ENCODE measurements at regions not wholly inside any gene's neighbourhood (a gene's known extent, or its start where the extent isn't known, plus 50 kb on each side); places are given as distances from the start of the nearest gene placed in this dataset.

DNA sequence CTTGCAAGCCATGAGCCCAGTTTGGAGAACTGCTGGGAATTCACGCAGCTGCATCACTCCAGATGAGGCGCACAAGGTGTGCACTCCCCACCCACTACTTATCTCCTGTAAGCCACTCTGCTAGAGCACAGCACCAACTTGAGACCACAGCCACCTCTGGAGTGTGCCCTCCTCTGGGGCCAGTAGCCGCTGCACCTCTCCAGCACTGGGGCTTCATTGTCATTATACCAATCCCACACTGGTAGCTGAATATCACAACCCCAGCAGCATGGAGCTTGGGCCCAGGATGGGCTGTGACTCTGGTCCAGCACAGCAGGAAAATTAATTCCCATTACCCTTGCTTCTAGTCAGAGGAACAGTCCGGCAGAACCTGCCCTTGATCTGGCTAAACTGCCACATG is 125.6 kb downstream of the LSM5 start:
- no peak for DNase-seq (ENCODE audit: low read depth in 6 of 9, low spot score in 9 of 9)
- H3K4me1 ChIP-seq (ENCODE audit: control insufficient read depth in 2 of 2, insufficient read depth in 2 of 2, low read length in 2 of 2): no peaks in the 10 kb centered on the region
- H3K27me3 ChIP-seq (ENCODE audit: control insufficient read depth in 2 of 2, insufficient read depth in 1 of 2, low read length in 1 of 2): no peaks in the 10 kb centered on the region
- WGBS: 96% methylated on average over 4 of the region's 4 CpGs
- H3K36me3 ChIP-seq (ENCODE audit: control insufficient read depth in 2 of 2, insufficient read depth in 2 of 2, low read length in 1 of 2): no peaks in the 10 kb centered on the region
- H3K9me3 ChIP-seq (ENCODE audit: control insufficient read depth in 2 of 2, insufficient read depth in 1 of 2, low read length in 1 of 2): no peaks in the 10 kb centered on the region
- H3K27ac ChIP-seq (ENCODE audit: low read depth in 1 of 2, low read length in 1 of 2): no peak overlapping the region
- H3K4me3 ChIP-seq (ENCODE audit: low read length in 2 of 2): no peak overlapping the region

DNA sequence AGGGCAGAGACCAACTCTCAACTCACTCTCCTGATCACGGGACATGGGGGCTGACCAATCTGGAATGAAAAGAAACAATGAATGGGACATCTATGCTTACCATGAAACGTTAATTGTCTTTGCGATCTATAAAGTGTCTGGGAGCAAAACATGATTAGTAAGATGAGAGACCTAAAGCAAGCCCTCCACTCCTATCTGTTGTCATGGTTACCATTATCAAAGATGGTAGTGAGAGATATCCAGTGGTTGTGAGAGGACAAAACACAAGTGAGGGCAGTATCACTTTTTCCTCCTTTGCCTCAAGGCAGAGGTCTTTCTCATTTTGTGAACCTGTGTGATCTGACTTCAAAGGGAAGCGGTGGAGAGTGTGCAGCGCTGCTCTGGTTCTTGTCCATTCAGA is 130.1 kb downstream of the LSM5 start:
- Histone ChIP-seq H3K36me3 (ENCODE audit: control insufficient read depth in 2 of 2, insufficient read depth in 2 of 2, low read length in 1 of 2) (no peaks in the 10 kb centered on the region), H3K9me3 (ENCODE audit: control insufficient read depth in 2 of 2, insufficient read depth in 1 of 2, low read length in 1 of 2) (no peaks in the 10 kb centered on the region), H3K27me3 (ENCODE audit: control insufficient read depth in 2 of 2, insufficient read depth in 1 of 2, low read length in 1 of 2) (no peaks in the 10 kb centered on the region), H3K4me3 (ENCODE audit: low read length in 2 of 2) (no peak overlapping the region), H3K4me1 (ENCODE audit: control insufficient read depth in 2 of 2, insufficient read depth in 2 of 2, low read length in 2 of 2) (no peaks in the 10 kb centered on the region), H3K27ac (ENCODE audit: low read depth in 1 of 2, low read length in 1 of 2) (no peak overlapping the region)
- no peak for DNase-seq (ENCODE audit: low read depth in 6 of 9, low spot score in 9 of 9)
- 96% methylated on average over 5 of the region's 5 CpGs for WGBS

DNA sequence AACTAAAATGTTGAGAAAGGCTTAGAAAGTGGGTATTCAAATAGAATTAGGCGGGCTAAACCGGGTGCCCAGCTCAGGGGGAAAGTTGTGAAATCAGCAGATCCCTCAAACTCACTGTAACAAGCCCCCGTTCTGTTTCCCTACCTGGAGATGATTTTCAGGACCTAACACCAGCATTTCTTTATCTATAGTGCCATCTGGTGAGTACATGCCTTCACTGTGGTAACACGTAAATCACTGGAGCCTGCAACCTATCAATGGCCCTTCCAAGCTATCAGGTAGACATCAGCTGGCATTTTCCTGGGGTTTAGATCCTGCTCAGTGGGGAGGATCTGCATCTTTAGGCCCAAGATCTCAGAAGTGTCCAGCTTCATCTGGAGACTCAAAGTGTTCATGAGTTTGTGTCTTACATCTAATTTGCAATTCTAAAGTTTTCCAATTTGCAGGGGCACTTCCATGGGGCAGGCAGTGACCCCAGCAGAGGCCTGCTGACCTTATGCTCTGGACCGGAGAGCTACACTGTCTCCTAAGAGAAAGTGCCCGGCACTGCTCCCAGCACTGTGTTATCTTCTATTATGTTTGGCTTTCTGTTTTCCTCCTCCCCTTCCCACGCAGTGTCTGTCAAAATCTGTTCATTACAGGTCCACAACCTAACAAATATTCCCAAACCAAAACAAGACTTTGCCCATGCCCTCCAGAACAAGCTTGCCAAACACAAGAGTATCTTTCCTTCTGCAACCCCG is 132.5 kb downstream of the LSM5 start:
- H3K4me1 ChIP-seq (ENCODE audit: control insufficient read depth in 2 of 2, insufficient read depth in 2 of 2, low read length in 2 of 2): no peaks in the 10 kb centered on the region
- no peaks in the 10 kb centered on the region for H3K27me3 ChIP-seq (ENCODE audit: control insufficient read depth in 2 of 2, insufficient read depth in 1 of 2, low read length in 1 of 2)
- no peaks in the 10 kb centered on the region for H3K36me3 ChIP-seq (ENCODE audit: control insufficient read depth in 2 of 2, insufficient read depth in 2 of 2, low read length in 1 of 2)
- no peak overlapping the region for H3K4me3 ChIP-seq (ENCODE audit: low read length in 2 of 2)
- no peak overlapping the region for H3K27ac ChIP-seq (ENCODE audit: low read depth in 1 of 2, low read length in 1 of 2)
- 52% methylated on average over 8 of the region's 8 CpGs for WGBS
- no peaks in the 10 kb centered on the region for H3K9me3 ChIP-seq (ENCODE audit: control insufficient read depth in 2 of 2, insufficient read depth in 1 of 2, low read length in 1 of 2)
- DNase-seq (ENCODE audit: low read depth in 6 of 9, low spot score in 9 of 9): no peak

DNA sequence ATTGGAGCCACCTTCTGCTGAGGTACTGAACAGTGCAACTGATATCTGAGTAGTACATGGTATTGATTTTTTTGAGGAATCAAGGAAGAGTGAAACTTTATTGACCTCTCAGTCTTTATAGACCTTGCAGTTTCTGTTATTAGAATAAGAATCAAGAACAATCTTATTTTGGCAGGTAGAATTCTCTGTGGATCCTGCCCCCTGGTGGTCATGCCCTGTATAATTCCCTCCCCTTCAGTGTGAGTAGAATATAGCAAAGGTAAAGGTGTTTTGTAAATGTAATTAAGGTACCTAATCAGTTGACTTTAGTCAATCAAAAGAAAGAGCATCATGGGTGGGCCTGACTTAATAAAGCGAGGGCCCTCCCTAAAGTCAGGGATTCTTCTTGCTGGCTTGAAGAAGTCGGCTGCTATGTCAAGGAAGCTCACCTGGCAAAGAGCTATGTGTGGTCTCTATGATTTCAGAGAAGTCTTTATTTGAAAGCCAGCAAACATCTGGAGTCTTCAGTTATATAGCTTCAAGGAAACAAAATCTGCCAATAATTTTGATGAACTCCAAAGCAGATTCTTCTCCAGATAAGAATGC is 142.8 kb downstream of the LSM5 start:
- no peak overlapping the region for H3K27ac ChIP-seq (ENCODE audit: low read depth in 1 of 2, low read length in 1 of 2)

DNA sequence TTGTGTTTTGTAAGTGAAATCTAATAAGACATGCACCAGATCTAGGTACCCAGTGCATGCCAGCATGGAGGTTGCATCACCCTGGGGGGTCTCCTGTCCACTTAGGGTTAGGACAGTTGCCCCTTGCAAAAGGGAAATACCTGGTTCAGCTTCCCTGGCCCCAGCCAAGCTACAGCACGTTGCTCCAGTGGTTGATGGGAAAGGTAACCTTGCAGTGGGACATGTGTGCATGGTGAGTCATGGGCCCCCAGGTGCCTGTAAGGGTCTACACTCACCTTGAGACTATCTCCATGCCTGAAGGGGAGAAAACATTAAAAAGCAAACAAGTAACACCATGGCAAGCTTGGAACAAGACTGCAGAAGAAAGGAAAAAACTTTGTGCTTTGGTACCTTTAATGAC is 143.9 kb downstream of the LSM5 start:
- Histone ChIP-seq H3K27ac (ENCODE audit: low read depth in 1 of 2, low read length in 1 of 2) (no peak overlapping the region), H3K9me3 (ENCODE audit: control insufficient read depth in 2 of 2, insufficient read depth in 1 of 2, low read length in 1 of 2) (no peaks in the 10 kb centered on the region), H3K4me3 (ENCODE audit: low read length in 2 of 2) (no peak overlapping the region), H3K4me1 (ENCODE audit: control insufficient read depth in 2 of 2, insufficient read depth in 2 of 2, low read length in 2 of 2) (no peaks in the 10 kb centered on the region), H3K36me3 (ENCODE audit: control insufficient read depth in 2 of 2, insufficient read depth in 2 of 2, low read length in 1 of 2) (no peaks in the 10 kb centered on the region), H3K27me3 (ENCODE audit: control insufficient read depth in 2 of 2, insufficient read depth in 1 of 2, low read length in 1 of 2) (no peaks in the 10 kb centered on the region)
- DNase-seq (ENCODE audit: low read depth in 6 of 9, low spot score in 9 of 9): no peak
- WGBS: 60% methylated on average over 1 of the region's 1 CpG

More for the DNA sequence above, 142.8 kb downstream of the LSM5 start:
- DNase-seq (ENCODE audit: low read depth in 6 of 9, low spot score in 9 of 9): peak in 1 of 9 donors; percentile 2
- Histone ChIP-seq H3K9me3 (ENCODE audit: control insufficient read depth in 2 of 2, insufficient read depth in 1 of 2, low read length in 1 of 2) (no peaks in the 10 kb centered on the region), H3K27me3 (ENCODE audit: control insufficient read depth in 2 of 2, insufficient read depth in 1 of 2, low read length in 1 of 2) (no peaks in the 10 kb centered on the region), H3K4me1 (ENCODE audit: control insufficient read depth in 2 of 2, insufficient read depth in 2 of 2, low read length in 2 of 2) (no peaks in the 10 kb centered on the region), H3K36me3 (ENCODE audit: control insufficient read depth in 2 of 2, insufficient read depth in 2 of 2, low read length in 1 of 2) (no peaks in the 10 kb centered on the region), H3K4me3 (ENCODE audit: low read length in 2 of 2) (no peak overlapping the region)
- WGBS: 95% methylated on average over 2 of the region's 2 CpGs

DNA sequence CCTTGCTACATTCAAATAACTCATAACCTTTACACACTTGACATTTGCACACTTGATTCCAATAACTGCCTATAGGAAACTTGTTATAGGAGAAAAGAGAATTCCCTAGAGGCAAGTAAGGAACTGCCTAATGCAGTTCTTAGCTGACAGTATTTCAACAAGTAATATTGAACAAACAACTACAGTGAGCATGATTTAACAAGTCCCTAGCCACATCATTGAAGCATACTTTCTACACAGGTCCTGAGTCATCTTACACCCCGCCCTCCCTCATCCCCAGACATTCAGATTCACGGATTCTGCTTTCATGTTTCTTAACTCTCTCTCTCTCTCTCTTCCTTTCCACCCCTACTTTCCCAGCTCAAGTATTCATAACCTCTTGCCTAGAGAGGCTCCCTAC is 153.5 kb downstream of the LSM5 start:
- 93% methylated on average over 2 of the region's 2 CpGs for WGBS
- Histone ChIP-seq H3K4me3 (ENCODE audit: low read length in 2 of 2) (no peak overlapping the region), H3K4me1 (ENCODE audit: control insufficient read depth in 2 of 2, insufficient read depth in 2 of 2, low read length in 2 of 2) (no peaks in the 10 kb centered on the region), H3K36me3 (ENCODE audit: control insufficient read depth in 2 of 2, insufficient read depth in 2 of 2, low read length in 1 of 2) (no peaks in the 10 kb centered on the region), H3K27me3 (ENCODE audit: control insufficient read depth in 2 of 2, insufficient read depth in 1 of 2, low read length in 1 of 2) (no peaks in the 10 kb centered on the region), H3K9me3 (ENCODE audit: control insufficient read depth in 2 of 2, insufficient read depth in 1 of 2, low read length in 1 of 2) (no peaks in the 10 kb centered on the region), H3K27ac (ENCODE audit: low read depth in 1 of 2, low read length in 1 of 2) (no peak overlapping the region)
- DNase-seq (ENCODE audit: low read depth in 6 of 9, low spot score in 9 of 9): no peak

DNA sequence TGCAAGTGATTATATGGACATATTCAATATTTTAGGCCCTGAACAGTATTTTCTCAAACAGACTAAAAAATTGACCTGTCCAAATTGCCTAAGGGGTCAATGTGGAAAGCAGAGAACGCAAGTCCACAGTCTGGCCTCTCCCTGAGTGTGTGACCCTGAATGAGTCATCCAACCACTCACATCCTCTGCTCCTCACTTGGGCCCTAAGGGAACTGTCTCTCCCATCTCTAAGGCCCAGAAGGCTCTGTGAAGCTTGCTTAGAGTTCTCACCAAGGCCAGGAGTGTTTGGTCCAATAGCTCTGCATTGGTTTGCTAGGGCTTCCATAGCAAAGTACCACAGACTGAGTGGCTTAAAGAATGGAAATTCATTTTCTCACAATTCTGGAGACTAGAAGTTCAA is 155.1 kb downstream of the LSM5 start:
- Histone ChIP-seq H3K36me3 (ENCODE audit: control insufficient read depth in 2 of 2, insufficient read depth in 2 of 2, low read length in 1 of 2) (no peaks in the 10 kb centered on the region), H3K9me3 (ENCODE audit: control insufficient read depth in 2 of 2, insufficient read depth in 1 of 2, low read length in 1 of 2) (no peaks in the 10 kb centered on the region), H3K27ac (ENCODE audit: low read depth in 1 of 2, low read length in 1 of 2) (no peak overlapping the region), H3K27me3 (ENCODE audit: control insufficient read depth in 2 of 2, insufficient read depth in 1 of 2, low read length in 1 of 2) (no peaks in the 10 kb centered on the region), H3K4me1 (ENCODE audit: control insufficient read depth in 2 of 2, insufficient read depth in 2 of 2, low read length in 2 of 2) (no peaks in the 10 kb centered on the region), H3K4me3 (ENCODE audit: low read length in 2 of 2) (no peak overlapping the region)
- DNase-seq (ENCODE audit: low read depth in 6 of 9, low spot score in 9 of 9): no peak
- WGBS: 92% methylated on average over 1 of the region's 1 CpG

DNA sequence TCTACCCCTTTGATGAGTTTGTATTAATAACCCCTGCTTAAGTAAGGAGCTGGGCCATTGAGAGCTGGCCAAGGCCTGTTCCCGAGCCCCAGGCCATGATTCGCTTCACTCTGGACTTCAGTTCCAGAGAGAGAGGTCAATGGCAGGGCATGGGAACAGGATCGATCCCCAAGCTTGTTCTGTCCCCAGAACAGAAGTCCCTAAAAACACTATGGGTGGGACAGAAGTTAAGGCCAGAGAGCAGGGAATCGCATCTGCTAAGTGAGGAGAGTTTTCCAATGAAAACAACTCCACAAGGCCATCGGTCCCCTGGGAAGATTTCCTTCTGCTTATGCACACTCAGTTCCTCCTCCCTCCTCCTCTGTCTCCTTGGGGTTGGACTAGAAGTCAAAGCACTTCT is 159.6 kb downstream of the LSM5 start:
- H3K27me3 ChIP-seq (ENCODE audit: control insufficient read depth in 2 of 2, insufficient read depth in 1 of 2, low read length in 1 of 2): no peaks in the 10 kb centered on the region
- WGBS: 96% methylated on average over 5 of the region's 5 CpGs
- no peak overlapping the region for H3K4me3 ChIP-seq (ENCODE audit: low read length in 2 of 2)
- no peaks in the 10 kb centered on the region for H3K9me3 ChIP-seq (ENCODE audit: control insufficient read depth in 2 of 2, insufficient read depth in 1 of 2, low read length in 1 of 2)
- no peaks in the 10 kb centered on the region for H3K4me1 ChIP-seq (ENCODE audit: control insufficient read depth in 2 of 2, insufficient read depth in 2 of 2, low read length in 2 of 2)
- no peaks in the 10 kb centered on the region for H3K36me3 ChIP-seq (ENCODE audit: control insufficient read depth in 2 of 2, insufficient read depth in 2 of 2, low read length in 1 of 2)
- DNase-seq (ENCODE audit: low read depth in 6 of 9, low spot score in 9 of 9): no peak
- no peak overlapping the region for H3K27ac ChIP-seq (ENCODE audit: low read depth in 1 of 2, low read length in 1 of 2)

DNA sequence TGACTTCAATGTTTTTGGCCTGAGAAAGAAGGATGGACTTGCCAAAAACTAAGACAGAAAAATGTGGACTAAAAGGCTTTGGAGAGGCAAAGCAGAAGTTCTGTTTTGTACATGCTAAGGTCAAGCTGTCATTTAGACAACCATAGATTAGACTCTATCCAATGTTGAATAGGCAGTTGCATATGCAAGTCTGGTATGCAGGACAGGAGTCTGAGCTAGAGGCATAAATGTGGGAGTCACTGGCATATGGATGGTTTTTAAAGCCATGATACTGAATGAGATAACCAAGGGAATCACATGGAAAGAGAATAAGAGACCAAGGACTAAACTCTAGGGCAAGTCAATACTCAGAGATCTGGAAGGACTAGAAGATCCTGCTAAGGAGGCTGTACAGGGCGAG is 164.1 kb downstream of the LSM5 start:
- H3K9me3 ChIP-seq (ENCODE audit: control insufficient read depth in 2 of 2, insufficient read depth in 1 of 2, low read length in 1 of 2): no peaks in the 10 kb centered on the region
- no peaks in the 10 kb centered on the region for H3K36me3 ChIP-seq (ENCODE audit: control insufficient read depth in 2 of 2, insufficient read depth in 2 of 2, low read length in 1 of 2)
- 77% methylated on average over 1 of the region's 1 CpG for WGBS
- no peak overlapping the region for H3K27ac ChIP-seq (ENCODE audit: low read depth in 1 of 2, low read length in 1 of 2)
- H3K27me3 ChIP-seq (ENCODE audit: control insufficient read depth in 2 of 2, insufficient read depth in 1 of 2, low read length in 1 of 2): no peaks in the 10 kb centered on the region
- no peak overlapping the region for H3K4me3 ChIP-seq (ENCODE audit: low read length in 2 of 2)
- no peak for DNase-seq (ENCODE audit: low read depth in 6 of 9, low spot score in 9 of 9)
- H3K4me1 ChIP-seq (ENCODE audit: control insufficient read depth in 2 of 2, insufficient read depth in 2 of 2, low read length in 2 of 2): no peaks in the 10 kb centered on the region
